Natural killer cell (primary cell): ENCODE measurements at regions not wholly inside any gene's neighbourhood (a gene's known extent, or its start where the extent isn't known, plus 50 kb on each side); places are given as distances from the start of the nearest gene placed in this dataset.

ENCODE experiments used
- ATAC-seq, 3 donors: fragments of 150-1000 bp in 2 of 3; fragments of 200-7000 bp in 1 of 3; cut with Tn5 transposase; 1 replicate in 1 of 3; 2 replicates in 2 of 3; pipeline ENCODE4 v1.10.0; 2021; ENCODE audit warnings: mild to moderate bottlenecking in 2 of 3, moderate library complexity in 2 of 3
- DNase-seq, 2 donors: peaks; one replicate each; pipeline versions ENCODE4 v3.0.0 to v3.0.0-alpha.2; 2013 to 2021; ENCODE audit warnings: mixed read lengths in 1 of 2
- H3K27ac ChIP-seq: one replicate; pipeline ENCODE4 v1.5.1; 2013; ENCODE audit warnings: mild to moderate bottlenecking, low read length
- H3K27me3 ChIP-seq: one replicate; pipeline ENCODE4 v1.6.1; 2013; ENCODE audit warnings: low read length; ENCODE audit not compliant: control insufficient read depth, insufficient read depth
- H3K36me3 ChIP-seq: one replicate; pipeline ENCODE4 v1.6.1; 2013; ENCODE audit warnings: low read length; ENCODE audit not compliant: control insufficient read depth, insufficient read depth
- H3K4me1 ChIP-seq: one replicate; pipeline ENCODE4 v1.6.1; 2013; ENCODE audit warnings: low read length; ENCODE audit not compliant: control insufficient read depth, insufficient read depth
- H3K4me3 ChIP-seq: one replicate; pipeline ENCODE4 v1.5.1; 2013; ENCODE audit warnings: low read length
- H3K9me3 ChIP-seq: one replicate; pipeline ENCODE4 v1.6.1; 2013; ENCODE audit warnings: low read length; ENCODE audit not compliant: control insufficient read depth, insufficient read depth
- H3K27ac Mint-ChIP-seq, 2 donors: one replicate each; pipeline ENCODE4 v1.8.0; 2022; ENCODE audit warnings: mild to moderate bottlenecking in 2 of 2, mixed read lengths in 2 of 2, moderate library complexity in 1 of 2
- H3K27me3 Mint-ChIP-seq, 2 donors: one replicate each; pipeline ENCODE4 v1.8.0; 2022; ENCODE audit warnings: low read depth in 2 of 2, mixed read lengths in 2 of 2
- H3K36me3 Mint-ChIP-seq: one replicate; pipeline ENCODE4 v1.8.0; 2022; ENCODE audit warnings: mixed read lengths
- H3K4me1 Mint-ChIP-seq, 2 donors: one replicate each; pipeline ENCODE4 v1.8.0; 2022; ENCODE audit warnings: mixed read lengths in 2 of 2
- H3K4me3 Mint-ChIP-seq: one replicate; pipeline ENCODE4 v1.8.0; 2022; ENCODE audit warnings: mild to moderate bottlenecking, moderate library complexity, mixed read lengths
- H3K9me3 Mint-ChIP-seq, 2 donors: one replicate each; pipeline ENCODE4 v1.8.0; 2022; ENCODE audit warnings: mixed read lengths in 2 of 2
- CTCF ChIP-seq: fragments of 200-600 bp; IDR thresholded peaks from one replicate; pipeline ENCODE4 v1.8.0; 2022; ENCODE audit warnings: antibody characterized with exemption
- WGBS: methylation state at CpG from one replicate; pipeline ENCODE4 v1.1.7; 2013; ENCODE audit warnings: missing lambda C conversion rate; ENCODE audit not compliant: insufficient coverage; 5-methylcytosine and 5-hydroxymethylcytosine counted together
- intact Hi-C: fragments of 100-400 bp; cut with micrococcal nuclease; formaldehyde crosslinking; loops from one replicate; pipeline ENCODE4 v1.14.2; 2022

GRCh38 chr9:117535434-117535833 is 120.6 kb upstream of the ASTN2 start:
- Mint-ChIP-seq H3K27me3 (no peaks in the 10 kb centered on the region), H3K4me1 (no peaks in the 10 kb centered on the region), H3K27ac (no peak overlapping the region), H3K36me3 (no peaks in the 10 kb centered on the region), H3K4me3 (no peak overlapping the region), H3K9me3 (peaks cover 5 to 8% of the 10 kb centered on the region in 2 donors)
- H3K4me3 ChIP-seq: no peak overlapping the region
- H3K27ac ChIP-seq: no peak overlapping the region
- ATAC-seq (no peak), DNase-seq (no peak)
- intact Hi-C loops: no loop called here
- no peaks in the 10 kb centered on the region for H3K27me3 ChIP-seq
- WGBS: 0% methylated on average over 1 of the region's 3 CpGs
- no peak for TF ChIP-seq CTCF
- H3K4me1 ChIP-seq: no peaks in the 10 kb centered on the region
- no peaks in the 10 kb centered on the region for H3K9me3 ChIP-seq
- H3K36me3 ChIP-seq: no peaks in the 10 kb centered on the region

GRCh38 chr9:117528225-117528624 is 113.4 kb upstream of the ASTN2 start:
- H3K4me1 Mint-ChIP-seq: no peaks in the 10 kb centered on the region
- ATAC-seq: no peak
- 73% methylated on average over 1 of the region's 1 CpG for whole genome bisulfite sequencing
- H3K36me3 Mint-ChIP-seq: no peaks in the 10 kb centered on the region
- Histone ChIP-seq H3K27me3 (no peaks in the 10 kb centered on the region), H3K4me3 (no peak overlapping the region), H3K9me3 (no peaks in the 10 kb centered on the region), H3K27ac (no peak overlapping the region), H3K4me1 (no peaks in the 10 kb centered on the region), H3K36me3 (no peaks in the 10 kb centered on the region)
- TF ChIP-seq CTCF: no peak
- intact Hi-C loops: no loop called here
- DNase-seq: no peak
- H3K27me3 Mint-ChIP-seq: no peaks in the 10 kb centered on the region
- H3K27ac Mint-ChIP-seq: no peak overlapping the region
- H3K4me3 Mint-ChIP-seq: no peak overlapping the region
- peaks cover 2 to 8% of the 10 kb centered on the region in 2 donors for H3K9me3 Mint-ChIP-seq

- H3K9me3 ChIP-seq: no peaks in the 10 kb centered on the region
- H3K36me3 Mint-ChIP-seq: no peaks in the 10 kb centered on the region
- no peak overlapping the region for H3K27ac ChIP-seq
- no CpG with 5 or more reads among the region's 2 CpGs for WGBS
- H3K4me3 ChIP-seq: no peak overlapping the region
- TF ChIP-seq CTCF: no peak
- H3K9me3 Mint-ChIP-seq: peaks cover 2 to 8% of the 10 kb centered on the region in 2 donors
- no peaks in the 10 kb centered on the region for H3K27me3 Mint-ChIP-seq
- H3K4me1 Mint-ChIP-seq: no peaks in the 10 kb centered on the region
- H3K27ac Mint-ChIP-seq: no peak overlapping the region
- H3K27me3 ChIP-seq: no peaks in the 10 kb centered on the region
- intact Hi-C loops: no loop called here
- H3K4me3 Mint-ChIP-seq: no peak overlapping the region
- no peaks in the 10 kb centered on the region for H3K36me3 ChIP-seq
- DNase-seq (no peak), ATAC-seq (no peak)
- H3K4me1 ChIP-seq: no peaks in the 10 kb centered on the region
Observed at GRCh38 chr9:117526674-117527073, 111.8 kb upstream of the ASTN2 start.

- peaks cover 0 to 7% of the 10 kb centered on the region in 2 donors for H3K9me3 Mint-ChIP-seq
- H3K27ac Mint-ChIP-seq: no peak overlapping the region
- no peaks in the 10 kb centered on the region for H3K36me3 ChIP-seq
- no peaks in the 10 kb centered on the region for H3K4me1 ChIP-seq
- H3K36me3 Mint-ChIP-seq: no peaks in the 10 kb centered on the region
- no peak for TF ChIP-seq CTCF
- no peak overlapping the region for H3K4me3 ChIP-seq
- peaks cover 0 to 4% of the 10 kb centered on the region in 2 donors for H3K27me3 Mint-ChIP-seq
- H3K9me3 ChIP-seq: no peaks in the 10 kb centered on the region
- intact Hi-C loops: no loop called here
- DNase-seq (no peak), ATAC-seq (no peak)
- H3K4me3 Mint-ChIP-seq: no peak overlapping the region
- WGBS: 55% methylated on average over 2 of the region's 2 CpGs
- H3K4me1 Mint-ChIP-seq: no peaks in the 10 kb centered on the region
- no peak overlapping the region for H3K27ac ChIP-seq
- H3K27me3 ChIP-seq: no peaks in the 10 kb centered on the region
Observed at GRCh38 chr9:117523531-117524153, 108.8 kb upstream of the ASTN2 start.
